HG03039 (cell line): ENCODE measurements at regions not wholly inside any gene's neighbourhood (a gene's known extent, or its start where the extent isn't known, plus 50 kb on each side); places are given as distances from the start of the nearest gene placed in this dataset.

Source experiments
- ATAC-seq: cut with Tn5 transposase; IDR thresholded peaks from one replicate; pipeline ENCODE4 v1.9.1; 2021; ENCODE audit warnings: mild to moderate bottlenecking, moderate library complexity; ENCODE audit not compliant: unreplicated experiment

DNA sequence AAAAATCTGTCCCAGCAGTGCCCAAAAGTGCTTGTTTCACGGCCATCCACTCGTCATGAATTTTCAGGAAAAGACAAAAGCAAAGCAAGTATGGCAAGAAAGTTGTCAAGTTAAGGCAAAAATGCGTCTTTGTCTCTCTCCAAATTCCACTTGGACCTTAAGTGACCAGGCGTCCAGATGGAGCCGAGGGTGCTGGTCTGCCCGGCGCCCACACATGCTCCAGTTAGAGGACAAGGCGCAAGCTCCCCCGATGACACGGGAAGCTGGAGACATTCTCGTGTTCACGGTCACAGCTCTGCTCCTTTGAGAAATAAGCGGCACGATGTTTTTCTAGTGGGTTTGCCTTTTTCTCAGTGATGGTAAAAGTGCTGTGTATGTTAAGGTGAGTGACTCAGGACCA, 219.0 kb downstream of the BRD1 start:
- no peak for ATAC-seq

DNA sequence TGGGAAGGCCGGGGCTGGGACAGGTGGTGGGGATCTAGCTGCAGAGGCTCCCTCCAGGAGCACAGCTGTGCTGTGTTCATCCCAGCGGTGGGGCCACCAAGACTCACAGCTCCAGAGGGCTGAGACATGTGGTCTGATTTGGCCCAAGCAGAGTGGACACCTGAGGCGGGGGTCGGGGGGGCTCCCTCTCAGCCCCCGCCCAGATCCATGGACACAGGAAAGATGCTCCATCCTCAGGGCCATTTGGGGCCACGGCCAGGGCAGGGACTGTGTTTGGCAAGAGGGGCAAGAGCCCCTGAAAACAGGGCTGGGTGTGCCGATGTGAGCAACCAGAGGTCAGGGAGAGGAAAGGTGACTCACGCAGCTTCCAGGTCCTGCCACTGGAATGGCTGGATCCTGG, 219.4 kb downstream of the BRD1 start:
- ATAC-seq, result no peak

DNA sequence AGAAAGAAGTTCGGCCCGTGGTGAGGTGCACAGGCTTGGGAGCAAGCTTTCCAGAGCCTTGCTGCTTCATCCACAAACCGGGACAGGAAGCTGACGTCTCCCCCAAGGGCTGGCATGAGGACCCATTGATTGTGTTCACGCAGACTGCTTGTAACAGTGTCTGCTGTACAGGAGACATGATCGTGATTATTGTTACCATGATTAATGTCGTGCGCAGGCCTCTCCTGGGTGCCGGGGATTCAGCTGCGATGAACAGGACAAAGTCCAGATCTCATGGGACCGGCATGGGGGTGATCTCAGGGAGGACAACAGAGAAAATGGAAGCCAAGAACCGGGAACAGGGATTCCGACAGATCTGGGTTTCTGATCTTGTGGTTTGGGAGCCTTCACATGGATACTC, 219.9 kb downstream of the BRD1 start:
- ATAC-seq, result no peak

DNA sequence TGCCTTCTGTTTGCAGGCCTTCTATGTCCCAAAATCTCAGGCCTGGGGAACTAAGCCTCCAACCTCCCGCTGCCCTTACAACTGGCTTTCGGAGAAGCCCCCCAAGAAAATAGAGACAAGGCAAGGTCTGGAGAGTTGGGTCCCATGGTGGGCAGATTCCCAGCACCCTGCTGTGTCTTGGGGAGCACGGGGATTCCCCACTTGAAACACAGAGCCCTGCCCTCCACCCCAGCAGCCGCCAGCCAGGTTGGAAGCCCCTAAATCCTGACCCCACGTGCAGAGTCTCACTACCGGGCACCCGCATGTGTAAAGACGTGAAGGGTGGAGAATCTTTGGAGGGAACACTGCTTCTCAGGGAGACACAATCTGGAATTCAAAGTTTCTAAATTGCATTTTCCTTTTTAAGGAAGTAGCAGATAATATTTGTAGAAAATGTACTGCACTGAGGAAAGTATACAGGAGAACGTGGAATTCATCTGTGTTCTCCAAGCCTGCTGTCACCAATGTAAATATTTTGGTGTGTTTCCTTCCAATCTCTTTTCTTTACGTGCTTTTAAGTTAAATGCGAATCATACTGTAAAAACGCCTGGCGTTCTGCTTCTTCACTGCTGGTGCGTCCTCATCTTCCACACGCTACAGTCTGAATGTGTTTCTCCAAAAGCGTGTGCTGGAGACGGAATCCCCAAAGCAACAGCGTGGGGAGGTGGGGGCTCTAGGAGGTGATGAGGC, 220.9 kb downstream of the BRD1 start:
- no peak for ATAC-seq

GRCh38 chr22:49604732-49605302, 222.9 kb downstream of the BRD1 start:
- ATAC-seq, result no peak

DNA sequence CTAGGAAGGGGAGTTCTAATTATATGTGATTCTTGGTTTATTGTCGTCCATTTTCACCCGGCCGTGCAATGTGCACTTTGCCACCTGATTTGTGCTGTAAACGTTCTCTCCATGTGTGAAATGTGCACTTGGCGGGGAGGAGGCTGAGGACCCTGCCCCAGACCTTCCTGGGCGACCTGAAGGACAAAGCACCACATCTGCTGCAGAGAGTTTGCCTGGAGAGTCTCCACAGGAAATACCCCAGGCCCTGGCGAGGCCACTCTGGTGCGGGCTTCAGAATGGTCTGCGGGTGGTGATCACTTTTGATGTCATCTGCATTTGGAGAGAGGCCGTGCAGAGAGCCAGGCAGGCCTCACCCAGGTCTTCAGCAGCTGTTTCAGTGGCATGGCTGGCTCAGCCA, 224.7 kb downstream of the BRD1 start:
- no peak for ATAC-seq

DNA sequence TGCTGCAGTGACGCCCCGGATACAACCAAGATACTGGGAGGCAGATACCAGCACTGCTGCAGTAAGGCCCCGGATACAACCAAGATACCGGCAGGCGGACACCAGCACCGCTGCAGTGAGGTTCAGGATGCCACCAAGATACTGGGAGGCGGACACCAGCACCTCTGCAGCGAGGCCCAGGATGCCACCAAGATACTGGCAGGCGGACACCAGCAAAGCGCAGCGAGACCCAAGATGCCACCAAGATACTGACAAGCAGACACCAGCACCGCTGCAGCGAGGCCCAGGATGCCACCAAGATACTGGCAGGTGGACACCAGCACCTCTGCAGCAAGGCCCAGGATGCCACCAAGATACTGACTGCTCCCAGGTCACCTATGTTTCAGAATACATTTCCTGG, 225.2 kb downstream of the BRD1 start:
- ATAC-seq, result no peak

DNA sequence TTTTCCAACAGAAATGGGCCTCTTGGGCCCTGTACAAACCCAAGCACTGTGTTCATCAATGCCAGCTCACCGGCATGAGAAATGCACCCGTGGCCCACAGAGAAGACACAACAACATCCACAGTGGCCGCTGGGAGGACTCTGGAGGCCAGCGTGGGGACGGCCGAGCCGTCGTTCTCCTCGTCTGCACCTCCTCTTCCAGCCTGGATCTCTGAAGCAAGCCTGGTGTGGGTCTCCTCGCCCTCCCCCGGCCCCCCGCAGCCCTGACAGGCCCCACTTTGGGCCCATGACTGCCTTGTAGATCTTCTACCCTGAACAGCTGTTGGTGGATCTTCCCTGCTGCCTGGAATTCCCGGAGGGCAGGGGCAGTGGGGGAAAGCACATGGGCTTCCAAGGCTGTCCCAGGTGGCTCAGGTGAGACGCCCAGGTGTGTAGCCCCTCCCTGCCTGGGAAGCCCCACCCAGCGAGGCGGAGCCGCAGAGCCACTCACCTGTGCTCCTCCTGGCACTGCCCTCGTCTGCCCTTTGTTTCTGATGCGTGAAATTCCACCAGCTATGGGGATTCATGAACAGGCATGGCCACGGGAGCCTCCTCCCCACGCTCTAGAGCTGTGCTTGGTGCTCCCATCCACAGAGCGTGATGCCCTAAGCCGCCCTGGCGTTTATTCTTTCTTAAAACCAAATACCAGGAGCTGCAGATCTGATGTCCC, 225.9 kb downstream of the BRD1 start:
- ATAC-seq, result no peak

GRCh38 chr22:49600891-49601431, 226.7 kb downstream of the BRD1 start:
- no peak for ATAC-seq

- no peak for ATAC-seq
Observed at GRCh38 chr22:49600468-49600867, 227.2 kb downstream of the BRD1 start.

DNA sequence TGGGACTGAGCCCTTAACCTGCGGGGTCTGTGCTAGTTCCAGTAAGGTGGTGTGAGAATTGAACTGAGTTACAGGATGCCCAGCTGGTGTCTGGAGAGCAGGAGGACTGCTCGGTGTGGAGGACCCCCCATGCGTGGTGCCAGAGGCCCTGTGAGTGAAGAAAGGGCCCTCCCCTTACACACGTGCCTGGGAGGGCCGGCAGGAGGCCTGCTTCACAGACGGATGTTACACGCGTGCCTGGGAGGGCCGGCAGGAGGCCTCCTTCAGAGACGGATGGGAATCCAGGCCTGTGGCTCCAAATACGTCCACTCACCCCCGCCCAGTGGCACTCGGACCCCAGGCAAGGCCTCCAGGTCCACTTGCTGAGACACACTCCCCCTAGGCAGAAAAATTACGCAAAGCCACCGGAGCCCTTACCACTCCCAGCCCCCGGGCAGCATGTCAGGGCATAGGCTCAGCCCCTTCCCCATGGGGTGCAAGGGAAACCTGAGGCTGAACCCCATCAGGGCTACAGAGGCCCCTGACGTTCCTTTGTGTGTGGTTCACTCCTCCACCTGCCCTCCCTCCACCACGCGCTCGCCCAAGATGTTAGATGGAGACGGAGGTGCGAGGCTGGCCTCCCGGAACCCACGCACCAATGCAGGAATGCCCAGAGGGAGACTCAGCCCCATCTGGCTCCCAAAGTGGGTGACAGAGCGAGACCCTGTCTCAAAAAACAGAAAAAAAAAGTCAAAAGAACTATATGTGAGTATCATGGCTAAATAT, 227.8 kb downstream of the BRD1 start:
- no peak for ATAC-seq

DNA sequence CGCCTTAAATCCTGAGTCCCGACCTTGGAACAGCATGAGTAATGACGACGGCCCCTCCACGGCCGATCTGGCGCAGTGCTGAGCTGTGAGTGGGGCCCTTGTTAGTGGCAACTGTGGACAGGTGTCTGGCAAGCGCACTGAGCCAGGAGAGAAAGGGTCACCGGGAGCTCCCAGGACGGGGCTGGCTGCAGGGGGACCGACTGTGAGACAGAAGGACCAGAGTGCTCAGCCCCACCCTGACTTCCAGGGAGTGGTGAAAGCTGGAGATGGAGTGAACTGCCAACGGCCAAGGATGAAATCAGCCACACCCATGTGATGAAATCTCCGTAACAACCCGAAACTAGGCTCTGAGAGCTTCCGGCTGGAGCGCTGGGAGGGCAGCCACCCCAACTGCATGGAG, 228.6 kb downstream of the BRD1 start:
- no peak for ATAC-seq

GRCh38 chr22:49598338-49598737, 229.3 kb downstream of the BRD1 start:
- no peak for ATAC-seq

GRCh38 chr22:49597428-49598039, 230.1 kb downstream of the BRD1 start:
- no peak for ATAC-seq

GRCh38 chr22:49595465-49596078, 232.1 kb downstream of the BRD1 start:
- no peak for ATAC-seq

- no peak for ATAC-seq
Observed at GRCh38 chr22:49594078-49594477, 233.6 kb downstream of the BRD1 start.

- ATAC-seq, result no peak
Observed at GRCh38 chr22:49593509-49593908, 234.2 kb downstream of the BRD1 start.

GRCh38 chr22:49592780-49593501, 234.7 kb downstream of the BRD1 start:
- ATAC-seq, result no peak

GRCh38 chr22:49590851-49591445, 236.7 kb downstream of the BRD1 start:
- no peak for ATAC-seq
